ENCODE measurements at regions not wholly inside any gene's neighbourhood (a gene's known extent, or its start where the extent isn't known, plus 50 kb on each side); places are given as distances from the start of the nearest gene placed in this dataset.

GRCh38 chr2:220478305-220479058 is 851.1 kb downstream of the SLC4A3 start:
- Histone ChIP-seq H3K9me3 (ENCODE audit: low read depth) (no peaks in the 10 kb centered on the region), H3F3A (ENCODE audit: insufficient read depth) (no peaks in the 10 kb centered on the region), H2AFZ (no peak overlapping the region), H3K4me3 (no peak overlapping the region), H3K27ac (no peak overlapping the region), H3K9me2 (ENCODE audit: insufficient read depth) (no peaks in the 10 kb centered on the region; the same call in 1 of the 2 replicates), H3K36me3 (ENCODE audit: low read depth) (no peaks in the 10 kb centered on the region), H4K20me1 (ENCODE audit: insufficient read depth) (no peaks in the 10 kb centered on the region), H3K9ac (no peak overlapping the region), H3K4me1 (ENCODE audit: insufficient read depth) (no peaks in the 10 kb centered on the region), H3K27me3 (replicated peaks; ENCODE audit: insufficient read depth) (no peaks in the 10 kb centered on the region), H3K4me2 (ENCODE audit: unreplicated experiment) (no peak overlapping the region), H3K79me2 (ENCODE audit: insufficient read depth) (no peaks in the 10 kb centered on the region)
- no peak for DNase-seq
- TF ChIP-seq EZH2 (IDR thresholded peaks at IDR 0.05; ENCODE audit: insufficient read depth, poor library complexity, severe bottlenecking) (no peak), EZH2phosphoT487 (IDR thresholded peaks at IDR 0.05; ENCODE audit: insufficient read depth, low read depth) (no peak)
- in situ Hi-C loops (cut with MboI): no loop called here
- 64 to 74% methylated on average over 4 of the region's 4 CpGs for WGBS, 2 experiments (ENCODE audit: low coverage in 1 of 2, low lambda C conversion rate in 2 of 2, missing lambda C conversion rate in 2 of 2)

- no peaks in the 10 kb centered on the region for H3K9me2 ChIP-seq (ENCODE audit: insufficient read depth)
- no peaks in the 10 kb centered on the region for H3F3A ChIP-seq (ENCODE audit: insufficient read depth)
- no peak for DNase-seq
- in situ Hi-C loops (cut with MboI): no loop called here
- H2AFZ ChIP-seq: no peak overlapping the region
- WGBS, 2 experiments (ENCODE audit: low coverage in 1 of 2, low lambda C conversion rate in 2 of 2, missing lambda C conversion rate in 2 of 2): 73 to 74% methylated on average over 3 of the region's 3 CpGs
- H4K20me1 ChIP-seq (ENCODE audit: insufficient read depth): no peaks in the 10 kb centered on the region
- H3K27ac ChIP-seq: no peak overlapping the region
- no peak overlapping the region for H3K4me3 ChIP-seq
- H3K4me2 ChIP-seq (ENCODE audit: unreplicated experiment): no peak overlapping the region
- H3K79me2 ChIP-seq (ENCODE audit: insufficient read depth): no peaks in the 10 kb centered on the region
- H3K9ac ChIP-seq: no peak overlapping the region
- H3K27me3 ChIP-seq (replicated peaks; ENCODE audit: insufficient read depth): no peaks in the 10 kb centered on the region
- H3K4me1 ChIP-seq (ENCODE audit: insufficient read depth): no peaks in the 10 kb centered on the region
- no peaks in the 10 kb centered on the region for H3K36me3 ChIP-seq (ENCODE audit: low read depth)
- TF ChIP-seq EZH2 (IDR thresholded peaks at IDR 0.05; ENCODE audit: insufficient read depth, poor library complexity, severe bottlenecking) (no peak), EZH2phosphoT487 (IDR thresholded peaks at IDR 0.05; ENCODE audit: insufficient read depth, low read depth) (no peak)
- H3K9me3 ChIP-seq (ENCODE audit: low read depth): no peaks in the 10 kb centered on the region
These were observed 855.3 kb downstream of the SLC4A3 start for GRCh38 chr2:220482716-220483115.

GRCh38 chr2:220489121-220489520 is 861.7 kb downstream of the SLC4A3 start:
- TF ChIP-seq EZH2 (IDR thresholded peaks at IDR 0.05; ENCODE audit: insufficient read depth, poor library complexity, severe bottlenecking) (no peak), EZH2phosphoT487 (IDR thresholded peaks at IDR 0.05; ENCODE audit: insufficient read depth, low read depth) (no peak)
- Histone ChIP-seq H3K79me2 (ENCODE audit: insufficient read depth) (no peaks in the 10 kb centered on the region), H3K9ac (no peak overlapping the region), H3K4me2 (ENCODE audit: unreplicated experiment) (no peak overlapping the region), H3F3A (ENCODE audit: insufficient read depth) (no peaks in the 10 kb centered on the region), H3K36me3 (ENCODE audit: low read depth) (no peaks in the 10 kb centered on the region), H3K9me2 (ENCODE audit: insufficient read depth) (no peaks in the 10 kb centered on the region; the same call in 1 of the 2 replicates), H3K9me3 (ENCODE audit: low read depth) (no peaks in the 10 kb centered on the region), H3K4me3 (no peak overlapping the region), H3K27ac (no peak overlapping the region), H3K27me3 (replicated peaks; ENCODE audit: insufficient read depth) (no peaks in the 10 kb centered on the region), H2AFZ (no peak overlapping the region), H3K4me1 (ENCODE audit: insufficient read depth) (no peaks in the 10 kb centered on the region), H4K20me1 (ENCODE audit: insufficient read depth) (no peaks in the 10 kb centered on the region)
- DNase-seq: no peak
- in situ Hi-C loops (cut with MboI): no loop called here

GRCh38 chr2:220491670-220492069 is 864.2 kb downstream of the SLC4A3 start:
- Histone ChIP-seq H3K9ac (no peak overlapping the region), H3K9me3 (ENCODE audit: low read depth) (no peaks in the 10 kb centered on the region), H3F3A (ENCODE audit: insufficient read depth) (no peaks in the 10 kb centered on the region), H3K27ac (no peak overlapping the region), H3K27me3 (replicated peaks; ENCODE audit: insufficient read depth) (no peaks in the 10 kb centered on the region), H3K79me2 (ENCODE audit: insufficient read depth) (no peaks in the 10 kb centered on the region), H3K9me2 (ENCODE audit: insufficient read depth) (no peaks in the 10 kb centered on the region; the same call in 1 of the 2 replicates), H3K36me3 (ENCODE audit: low read depth) (no peaks in the 10 kb centered on the region), H2AFZ (0 out of 2 replicates have a peak overlapping the region, but pooled peaks have one; percentile 27), H3K4me1 (ENCODE audit: insufficient read depth) (no peaks in the 10 kb centered on the region), H3K4me2 (ENCODE audit: unreplicated experiment) (no peak overlapping the region), H4K20me1 (ENCODE audit: insufficient read depth) (no peaks in the 10 kb centered on the region), H3K4me3 (no peak overlapping the region)
- no peak for TF ChIP-seq EZH2 (IDR thresholded peaks at IDR 0.05; ENCODE audit: insufficient read depth, poor library complexity, severe bottlenecking)
- no peak for TF ChIP-seq EZH2phosphoT487 (IDR thresholded peaks at IDR 0.05; ENCODE audit: insufficient read depth, low read depth)
- WGBS, 2 experiments (ENCODE audit: low coverage in 1 of 2, low lambda C conversion rate in 2 of 2, missing lambda C conversion rate in 2 of 2): 68 to 71% methylated on average over 4 of the region's 4 CpGs
- in situ Hi-C loops (cut with MboI): no loop called here
- DNase-seq: no peak
